ENCODE measurements at regions not wholly inside any gene's neighbourhood (a gene's known extent, or its start where the extent isn't known, plus 50 kb on each side); places are given as distances from the start of the nearest gene placed in this dataset.

GRCh38 chr20:22160101-22160652, 424.2 kb downstream of the FOXA2 start:
- no peak for DNase-seq (ENCODE audit: low read depth)
- H3K27me3 ChIP-seq (ENCODE audit: control insufficient read depth, insufficient read depth, low read length), result no peaks in the 10 kb centered on the region
- H3K4me3 ChIP-seq (ENCODE audit: low read depth, low read length), result no peak overlapping the region
- H3K36me3 ChIP-seq (ENCODE audit: control insufficient read depth, insufficient read depth, low read length), result no peaks in the 10 kb centered on the region
- TF ChIP-seq CTCF (IDR thresholded peaks at IDR 0.05; ENCODE audit: insufficient read depth, low read length, poor library complexity, severe bottlenecking), result no peak

DNA sequence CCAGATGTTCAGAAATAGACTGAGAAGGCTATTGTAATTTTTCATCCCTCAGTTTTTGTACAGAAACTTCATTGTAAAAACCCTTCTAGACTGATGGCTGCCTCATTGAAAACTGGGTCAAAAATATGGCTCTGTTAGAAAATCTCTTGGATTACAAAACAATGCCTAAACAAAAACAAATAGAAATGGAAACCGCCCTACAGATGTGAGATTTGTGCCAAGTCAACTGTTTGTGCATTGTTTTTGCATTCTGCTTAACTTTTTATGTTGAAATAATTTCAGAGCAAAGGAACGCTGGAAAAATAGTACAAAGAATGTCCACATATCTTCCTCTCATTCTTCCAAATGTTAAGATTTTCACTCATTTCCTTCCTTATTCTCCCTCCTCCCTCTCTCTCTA, 425.1 kb downstream of the FOXA2 start:
- no peaks in the 10 kb centered on the region for H3K36me3 ChIP-seq (ENCODE audit: control insufficient read depth, insufficient read depth, low read length)
- H3K27me3 ChIP-seq (ENCODE audit: control insufficient read depth, insufficient read depth, low read length), result no peaks in the 10 kb centered on the region
- TF ChIP-seq CTCF (IDR thresholded peaks at IDR 0.05; ENCODE audit: insufficient read depth, low read length, poor library complexity, severe bottlenecking), result no peak
- no peak for DNase-seq (ENCODE audit: low read depth)
- no peak overlapping the region for H3K4me3 ChIP-seq (ENCODE audit: low read depth, low read length)

- no peaks in the 10 kb centered on the region for H3K36me3 ChIP-seq (ENCODE audit: control insufficient read depth, insufficient read depth, low read length)
- H3K4me3 ChIP-seq (ENCODE audit: low read depth, low read length), result no peak overlapping the region
- no peaks in the 10 kb centered on the region for H3K27me3 ChIP-seq (ENCODE audit: control insufficient read depth, insufficient read depth, low read length)
- no peak for TF ChIP-seq CTCF (IDR thresholded peaks at IDR 0.05; ENCODE audit: insufficient read depth, low read length, poor library complexity, severe bottlenecking)
- DNase-seq (ENCODE audit: low read depth), result no peak
Observed at GRCh38 chr20:22127587-22127986, 422.1 kb downstream of the PAX1 start.

GRCh38 chr20:22106308-22106938, 401.0 kb downstream of the PAX1 start:
- H3K36me3 ChIP-seq (ENCODE audit: control insufficient read depth, insufficient read depth, low read length), result no peaks in the 10 kb centered on the region
- no peak overlapping the region for H3K4me3 ChIP-seq (ENCODE audit: low read depth, low read length)
- peak; percentile 16 for TF ChIP-seq CTCF (IDR thresholded peaks at IDR 0.05; ENCODE audit: insufficient read depth, low read length, poor library complexity, severe bottlenecking)
- H3K27me3 ChIP-seq (ENCODE audit: control insufficient read depth, insufficient read depth, low read length), result no peaks in the 10 kb centered on the region
- DNase-seq (ENCODE audit: low read depth), result no peak

- TF ChIP-seq CTCF (IDR thresholded peaks at IDR 0.05; ENCODE audit: insufficient read depth, low read length, poor library complexity, severe bottlenecking), result no peak
- H3K27me3 ChIP-seq (ENCODE audit: control insufficient read depth, insufficient read depth, low read length), result no peaks in the 10 kb centered on the region
- DNase-seq (ENCODE audit: low read depth), result no peak
- no peak overlapping the region for H3K4me3 ChIP-seq (ENCODE audit: low read depth, low read length)
- H3K36me3 ChIP-seq (ENCODE audit: control insufficient read depth, insufficient read depth, low read length), result no peaks in the 10 kb centered on the region
Observed at GRCh38 chr20:22101606-22102005, 396.1 kb downstream of the PAX1 start.

GRCh38 chr20:22100686-22101085, 395.2 kb downstream of the PAX1 start:
- TF ChIP-seq CTCF (IDR thresholded peaks at IDR 0.05; ENCODE audit: insufficient read depth, low read length, poor library complexity, severe bottlenecking), result no peak
- DNase-seq (ENCODE audit: low read depth), result no peak
- H3K4me3 ChIP-seq (ENCODE audit: low read depth, low read length), result no peak overlapping the region
- H3K27me3 ChIP-seq (ENCODE audit: control insufficient read depth, insufficient read depth, low read length), result no peaks in the 10 kb centered on the region
- H3K36me3 ChIP-seq (ENCODE audit: control insufficient read depth, insufficient read depth, low read length), result no peaks in the 10 kb centered on the region

Measured in kidney epithelial cell (primary cell).